ENCODE measurements at regions not wholly inside any gene's neighbourhood (a gene's known extent, or its start where the extent isn't known, plus 50 kb on each side); places are given as distances from the start of the nearest gene placed in this dataset.

- H3K27ac ChIP-seq (replicated peaks), result no peak overlapping the region
- no peaks in the 10 kb centered on the region for H3K27me3 ChIP-seq (ENCODE audit: insufficient read depth, poor library complexity, severe bottlenecking)
- H3K4me3 ChIP-seq (replicated peaks; ENCODE audit: insufficient read depth, low read length), result no peak overlapping the region
- DNase-seq (ENCODE audit: low read depth in 1 of 2, low spot score in 1 of 2), result no peak
- TF ChIP-seq POLR2AphosphoS5 (IDR thresholded peaks at IDR 0.05; ENCODE audit: low read depth) (no peak), GABPA (IDR thresholded peaks at IDR 0.05; ENCODE audit: low read depth) (no peak), SPI1 (IDR thresholded peaks at IDR 0.05; ENCODE audit: borderline replicate concordance, low read depth) (peak; percentile 97)
- TF ChIP-seq, protein P1, sequence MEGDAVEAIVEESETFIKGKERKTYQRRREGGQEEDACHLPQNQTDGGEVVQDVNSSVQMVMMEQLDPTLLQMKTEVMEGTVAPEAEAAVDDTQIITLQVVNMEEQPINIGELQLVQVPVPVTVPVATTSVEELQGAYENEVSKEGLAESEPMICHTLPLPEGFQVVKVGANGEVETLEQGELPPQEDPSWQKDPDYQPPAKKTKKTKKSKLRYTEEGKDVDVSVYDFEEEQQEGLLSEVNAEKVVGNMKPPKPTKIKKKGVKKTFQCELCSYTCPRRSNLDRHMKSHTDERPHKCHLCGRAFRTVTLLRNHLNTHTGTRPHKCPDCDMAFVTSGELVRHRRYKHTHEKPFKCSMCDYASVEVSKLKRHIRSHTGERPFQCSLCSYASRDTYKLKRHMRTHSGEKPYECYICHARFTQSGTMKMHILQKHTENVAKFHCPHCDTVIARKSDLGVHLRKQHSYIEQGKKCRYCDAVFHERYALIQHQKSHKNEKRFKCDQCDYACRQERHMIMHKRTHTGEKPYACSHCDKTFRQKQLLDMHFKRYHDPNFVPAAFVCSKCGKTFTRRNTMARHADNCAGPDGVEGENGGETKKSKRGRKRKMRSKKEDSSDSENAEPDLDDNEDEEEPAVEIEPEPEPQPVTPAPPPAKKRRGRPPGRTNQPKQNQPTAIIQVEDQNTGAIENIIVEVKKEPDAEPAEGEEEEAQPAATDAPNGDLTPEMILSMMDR (IDR thresholded peaks at IDR 0.05; ENCODE audit: insufficient read depth, low read length), result no peak
- TF ChIP-seq, protein P2, sequence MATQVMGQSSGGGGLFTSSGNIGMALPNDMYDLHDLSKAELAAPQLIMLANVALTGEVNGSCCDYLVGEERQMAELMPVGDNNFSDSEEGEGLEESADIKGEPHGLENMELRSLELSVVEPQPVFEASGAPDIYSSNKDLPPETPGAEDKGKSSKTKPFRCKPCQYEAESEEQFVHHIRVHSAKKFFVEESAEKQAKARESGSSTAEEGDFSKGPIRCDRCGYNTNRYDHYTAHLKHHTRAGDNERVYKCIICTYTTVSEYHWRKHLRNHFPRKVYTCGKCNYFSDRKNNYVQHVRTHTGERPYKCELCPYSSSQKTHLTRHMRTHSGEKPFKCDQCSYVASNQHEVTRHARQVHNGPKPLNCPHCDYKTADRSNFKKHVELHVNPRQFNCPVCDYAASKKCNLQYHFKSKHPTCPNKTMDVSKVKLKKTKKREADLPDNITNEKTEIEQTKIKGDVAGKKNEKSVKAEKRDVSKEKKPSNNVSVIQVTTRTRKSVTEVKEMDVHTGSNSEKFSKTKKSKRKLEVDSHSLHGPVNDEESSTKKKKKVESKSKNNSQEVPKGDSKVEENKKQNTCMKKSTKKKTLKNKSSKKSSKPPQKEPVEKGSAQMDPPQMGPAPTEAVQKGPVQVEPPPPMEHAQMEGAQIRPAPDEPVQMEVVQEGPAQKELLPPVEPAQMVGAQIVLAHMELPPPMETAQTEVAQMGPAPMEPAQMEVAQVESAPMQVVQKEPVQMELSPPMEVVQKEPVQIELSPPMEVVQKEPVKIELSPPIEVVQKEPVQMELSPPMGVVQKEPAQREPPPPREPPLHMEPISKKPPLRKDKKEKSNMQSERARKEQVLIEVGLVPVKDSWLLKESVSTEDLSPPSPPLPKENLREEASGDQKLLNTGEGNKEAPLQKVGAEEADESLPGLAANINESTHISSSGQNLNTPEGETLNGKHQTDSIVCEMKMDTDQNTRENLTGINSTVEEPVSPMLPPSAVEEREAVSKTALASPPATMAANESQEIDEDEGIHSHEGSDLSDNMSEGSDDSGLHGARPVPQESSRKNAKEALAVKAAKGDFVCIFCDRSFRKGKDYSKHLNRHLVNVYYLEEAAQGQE (IDR thresholded peaks at IDR 0.05; ENCODE audit: insufficient replicate concordance, low read depth), result no peak
These were observed 211.6 kb upstream of the NR5A2 start for GRCh38 chr1:199815947-199816346.

DNA sequence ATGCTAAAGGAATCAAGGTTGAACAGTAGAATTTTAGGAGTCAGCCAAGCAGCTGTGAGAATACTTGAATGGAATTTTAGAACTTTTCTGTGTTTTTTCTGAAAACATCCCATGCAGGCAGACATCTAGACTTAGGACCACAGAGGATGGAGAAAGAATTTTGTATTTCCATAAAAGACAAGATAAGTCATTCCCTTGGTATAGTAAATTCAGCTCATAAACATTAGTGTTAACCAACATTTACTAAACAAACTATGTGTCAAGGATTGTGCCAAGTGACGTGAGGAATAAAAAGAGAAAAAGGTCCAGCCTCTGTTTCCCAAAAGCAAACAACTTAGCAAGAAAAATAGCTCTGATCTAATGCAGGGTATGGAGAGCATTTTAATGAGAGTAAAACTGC is 210.2 kb upstream of the NR5A2 start:
- TF ChIP-seq, protein P1 (IDR thresholded peaks at IDR 0.05; ENCODE audit: insufficient read depth, low read length), result no peak
- TF ChIP-seq GABPA (IDR thresholded peaks at IDR 0.05; ENCODE audit: low read depth) (no peak), SPI1 (IDR thresholded peaks at IDR 0.05; ENCODE audit: borderline replicate concordance, low read depth) (no peak), POLR2AphosphoS5 (IDR thresholded peaks at IDR 0.05; ENCODE audit: low read depth) (no peak)
- TF ChIP-seq, protein P2 (IDR thresholded peaks at IDR 0.05; ENCODE audit: insufficient replicate concordance, low read depth), result no peak
- H3K27me3 ChIP-seq (ENCODE audit: insufficient read depth, poor library complexity, severe bottlenecking), result no peaks in the 10 kb centered on the region
- no peak overlapping the region for H3K4me3 ChIP-seq (replicated peaks; ENCODE audit: insufficient read depth, low read length)
- no peak for DNase-seq (ENCODE audit: low read depth in 1 of 2, low spot score in 1 of 2)
- H3K27ac ChIP-seq (replicated peaks), result no peak overlapping the region

DNA sequence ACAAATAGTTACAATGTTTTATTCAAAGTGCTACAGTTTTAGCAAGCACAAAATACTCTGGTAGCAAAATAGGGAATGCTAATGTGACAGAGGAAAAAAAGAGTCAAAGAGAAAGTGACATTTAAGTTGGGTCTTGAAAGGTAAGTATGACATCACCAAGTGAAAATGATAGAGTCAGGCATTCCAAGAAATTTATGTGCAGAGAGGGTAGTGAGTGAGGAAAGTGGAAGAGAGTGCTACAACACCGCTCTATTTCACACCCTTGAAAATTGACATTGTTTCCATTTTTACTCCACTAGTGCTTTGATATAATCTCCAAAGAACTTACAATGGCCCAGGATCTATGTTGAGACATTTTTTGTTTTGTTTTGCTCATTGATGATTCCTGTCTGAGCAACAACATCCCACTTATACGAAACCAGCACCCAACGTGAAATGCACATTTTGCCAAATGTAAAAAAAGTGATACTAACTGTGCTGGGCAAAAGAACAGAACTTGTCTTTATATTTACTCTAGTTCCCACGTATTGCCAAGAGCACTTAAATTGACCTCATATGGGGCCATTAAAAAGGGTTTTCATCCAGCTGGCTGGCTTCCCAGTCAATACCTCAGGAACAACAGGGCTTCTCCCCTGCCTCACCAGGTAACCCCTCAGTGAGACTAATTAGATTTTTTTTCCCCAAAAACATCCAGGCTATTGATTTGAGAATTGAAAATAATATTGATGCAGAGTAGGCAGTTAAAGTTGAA is 206.3 kb upstream of the NR5A2 start:
- Histone ChIP-seq H3K27ac (replicated peaks) (no peak overlapping the region), H3K4me3 (replicated peaks; ENCODE audit: insufficient read depth, low read length) (no peak overlapping the region), H3K27me3 (ENCODE audit: insufficient read depth, poor library complexity, severe bottlenecking) (no peaks in the 10 kb centered on the region)
- no peak for TF ChIP-seq POLR2AphosphoS5 (IDR thresholded peaks at IDR 0.05; ENCODE audit: low read depth)
- TF ChIP-seq, protein P1 (IDR thresholded peaks at IDR 0.05; ENCODE audit: insufficient read depth, low read length), result no peak
- no peak for TF ChIP-seq SPI1 (IDR thresholded peaks at IDR 0.05; ENCODE audit: borderline replicate concordance, low read depth)
- TF ChIP-seq, protein P2 (IDR thresholded peaks at IDR 0.05; ENCODE audit: insufficient replicate concordance, low read depth), result no peak
- no peak for TF ChIP-seq GABPA (IDR thresholded peaks at IDR 0.05; ENCODE audit: low read depth)
- DNase-seq (ENCODE audit: low read depth in 1 of 2, low spot score in 1 of 2), result no peak

Data from HL-60 (cell line).